ENCODE measurements at regions not wholly inside any gene's neighbourhood (a gene's known extent, or its start where the extent isn't known, plus 50 kb on each side); places are given as distances from the start of the nearest gene placed in this dataset.
"Not testable (repeated sequence)": the region's sequence is repeated elsewhere in the genome, so short reads cannot be mapped to it uniquely, and the experiment has no call there.

DNA sequence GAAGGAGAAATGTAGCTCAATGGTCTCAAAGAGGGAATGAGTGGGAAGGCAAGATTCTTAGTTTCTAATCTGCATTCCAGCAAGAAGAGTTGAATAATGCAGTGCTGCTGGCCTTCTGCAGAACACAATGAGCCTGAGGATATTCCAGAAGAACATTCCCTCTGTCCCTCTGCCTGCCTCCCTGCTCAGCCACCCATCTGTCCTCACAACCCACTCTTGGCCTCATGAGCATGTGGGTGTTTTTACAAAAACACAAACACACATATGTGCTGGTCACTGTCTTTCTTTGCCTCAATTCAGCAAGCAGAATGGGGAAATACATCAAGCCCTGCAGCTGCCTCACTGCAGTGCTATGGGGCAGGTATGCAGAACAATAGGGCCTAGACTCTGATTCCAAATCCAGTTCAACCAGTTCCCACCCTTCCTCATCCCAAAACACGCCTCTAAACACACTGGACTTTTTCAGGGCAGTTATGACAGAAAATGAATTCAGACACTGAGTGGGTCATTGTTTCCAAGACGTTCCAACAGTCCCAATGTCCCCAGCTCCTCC is 109.8 kb upstream of the CCT8L2 start:
- TF ChIP-seq POLR2A (IDR thresholded peaks at IDR 0.05): not testable (repeated sequence)
- TF ChIP-seq, protein P1, sequence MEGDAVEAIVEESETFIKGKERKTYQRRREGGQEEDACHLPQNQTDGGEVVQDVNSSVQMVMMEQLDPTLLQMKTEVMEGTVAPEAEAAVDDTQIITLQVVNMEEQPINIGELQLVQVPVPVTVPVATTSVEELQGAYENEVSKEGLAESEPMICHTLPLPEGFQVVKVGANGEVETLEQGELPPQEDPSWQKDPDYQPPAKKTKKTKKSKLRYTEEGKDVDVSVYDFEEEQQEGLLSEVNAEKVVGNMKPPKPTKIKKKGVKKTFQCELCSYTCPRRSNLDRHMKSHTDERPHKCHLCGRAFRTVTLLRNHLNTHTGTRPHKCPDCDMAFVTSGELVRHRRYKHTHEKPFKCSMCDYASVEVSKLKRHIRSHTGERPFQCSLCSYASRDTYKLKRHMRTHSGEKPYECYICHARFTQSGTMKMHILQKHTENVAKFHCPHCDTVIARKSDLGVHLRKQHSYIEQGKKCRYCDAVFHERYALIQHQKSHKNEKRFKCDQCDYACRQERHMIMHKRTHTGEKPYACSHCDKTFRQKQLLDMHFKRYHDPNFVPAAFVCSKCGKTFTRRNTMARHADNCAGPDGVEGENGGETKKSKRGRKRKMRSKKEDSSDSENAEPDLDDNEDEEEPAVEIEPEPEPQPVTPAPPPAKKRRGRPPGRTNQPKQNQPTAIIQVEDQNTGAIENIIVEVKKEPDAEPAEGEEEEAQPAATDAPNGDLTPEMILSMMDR (IDR thresholded peaks at IDR 0.05): not testable (repeated sequence)

Data from right lobe of liver (tissue), 4 donors.